ENCODE measurements at regions not wholly inside any gene's neighbourhood (a gene's known extent, or its start where the extent isn't known, plus 50 kb on each side); places are given as distances from the start of the nearest gene placed in this dataset.

GRCh38 chr18:3383381-3383915 lies 66.5 kb upstream of the TGIF1 start:
- Mint-ChIP-seq H3K27me3 (peaks cover 5% of the 10 kb centered on the region), H3K4me3 (no peak overlapping the region), H3K27ac (no peak overlapping the region), H3K9me3 (no peaks in the 10 kb centered on the region), H3K36me3 (ENCODE audit: low read depth) (no peaks in the 10 kb centered on the region), H3K4me1 (peaks cover 2% of the 10 kb centered on the region)
- intact Hi-C loops (cut with micrococcal nuclease) = no loop called here
- no peak for DNase-seq

GRCh38 chr18:3384664-3385563 lies 65.1 kb upstream of the TGIF1 start:
- peaks cover 5% of the 10 kb centered on the region for H3K27me3 Mint-ChIP-seq
- H3K9me3 Mint-ChIP-seq = no peaks in the 10 kb centered on the region
- H3K36me3 Mint-ChIP-seq (ENCODE audit: low read depth) = no peaks in the 10 kb centered on the region
- no peak overlapping the region for H3K27ac Mint-ChIP-seq
- DNase-seq = no peak
- intact Hi-C loops (cut with micrococcal nuclease) = no loop called here
- no peak overlapping the region for H3K4me3 Mint-ChIP-seq
- peaks cover 2% of the 10 kb centered on the region for H3K4me1 Mint-ChIP-seq

- Mint-ChIP-seq H3K4me3 (no peak overlapping the region), H3K27ac (no peak overlapping the region), H3K9me3 (peaks cover 15% of the 10 kb centered on the region), H3K36me3 (ENCODE audit: low read depth) (no peaks in the 10 kb centered on the region), H3K4me1 (no peaks in the 10 kb centered on the region), H3K27me3 (no peaks in the 10 kb centered on the region)
- intact Hi-C loops (cut with micrococcal nuclease) = no loop called here
- DNase-seq = no peak
Observed at GRCh38 chr18:3388323-3388722, 61.6 kb upstream of the TGIF1 start.

GRCh38 chr18:3388980-3389379 lies 61.0 kb upstream of the TGIF1 start:
- Mint-ChIP-seq H3K4me3 (no peak overlapping the region), H3K36me3 (ENCODE audit: low read depth) (no peaks in the 10 kb centered on the region), H3K9me3 (peaks cover 19% of the 10 kb centered on the region), H3K27ac (no peak overlapping the region), H3K27me3 (no peaks in the 10 kb centered on the region), H3K4me1 (no peaks in the 10 kb centered on the region)
- no peak for DNase-seq
- intact Hi-C loops (cut with micrococcal nuclease) = no loop called here

- peaks cover 25% of the 10 kb centered on the region for H3K9me3 Mint-ChIP-seq
- intact Hi-C loops (cut with micrococcal nuclease) = no loop called here
Observed at GRCh38 chr18:3389977-3390376, 60.0 kb upstream of the TGIF1 start.

GRCh38 chr18:3391704-3392466 lies 58.1 kb upstream of the TGIF1 start:
- intact Hi-C loops (cut with micrococcal nuclease) = no loop called here
- H3K27ac Mint-ChIP-seq = no peak overlapping the region
- H3K9me3 Mint-ChIP-seq = peaks cover 29% of the 10 kb centered on the region
- no peaks in the 10 kb centered on the region for H3K36me3 Mint-ChIP-seq (ENCODE audit: low read depth)
- no peaks in the 10 kb centered on the region for H3K4me1 Mint-ChIP-seq
- DNase-seq = no peak
- no peaks in the 10 kb centered on the region for H3K27me3 Mint-ChIP-seq
- H3K4me3 Mint-ChIP-seq = no peak overlapping the region

More at GRCh38 chr18:3389977-3390376, 60.0 kb upstream of the TGIF1 start:
- no peak for DNase-seq
- Mint-ChIP-seq H3K27ac (no peak overlapping the region), H3K36me3 (ENCODE audit: low read depth) (no peaks in the 10 kb centered on the region), H3K4me1 (no peaks in the 10 kb centered on the region), H3K4me3 (no peak overlapping the region), H3K27me3 (no peaks in the 10 kb centered on the region)

GRCh38 chr18:3392467-3392855 lies 57.5 kb upstream of the TGIF1 start:
- intact Hi-C loops (cut with micrococcal nuclease) = no loop called here
- Mint-ChIP-seq H3K9me3 (peaks cover 29% of the 10 kb centered on the region), H3K4me1 (no peaks in the 10 kb centered on the region), H3K4me3 (no peak overlapping the region), H3K27me3 (no peaks in the 10 kb centered on the region), H3K36me3 (ENCODE audit: low read depth) (no peaks in the 10 kb centered on the region), H3K27ac (no peak overlapping the region)
- no peak for DNase-seq

- Mint-ChIP-seq H3K9me3 (peaks cover 29% of the 10 kb centered on the region), H3K27me3 (no peaks in the 10 kb centered on the region), H3K4me1 (no peaks in the 10 kb centered on the region), H3K4me3 (no peak overlapping the region), H3K27ac (no peak overlapping the region), H3K36me3 (ENCODE audit: low read depth) (no peaks in the 10 kb centered on the region)
- no peak for DNase-seq
- intact Hi-C loops (cut with micrococcal nuclease) = no loop called here
Observed at GRCh38 chr18:3394648-3395047, 55.3 kb upstream of the TGIF1 start.

GRCh38 chr18:3395466-3395865 lies 54.5 kb upstream of the TGIF1 start:
- intact Hi-C loops (cut with micrococcal nuclease) = no loop called here
- H3K36me3 Mint-ChIP-seq (ENCODE audit: low read depth) = no peaks in the 10 kb centered on the region
- H3K4me3 Mint-ChIP-seq = no peak overlapping the region
- H3K4me1 Mint-ChIP-seq = no peaks in the 10 kb centered on the region
- H3K9me3 Mint-ChIP-seq = peaks cover 26% of the 10 kb centered on the region
- H3K27ac Mint-ChIP-seq = no peak overlapping the region
- no peak for DNase-seq
- no peaks in the 10 kb centered on the region for H3K27me3 Mint-ChIP-seq

- no peak overlapping the region for H3K4me3 Mint-ChIP-seq
- peaks cover 2% of the 10 kb centered on the region for H3K4me1 Mint-ChIP-seq
- intact Hi-C loops (cut with micrococcal nuclease) = no loop called here
- H3K27ac Mint-ChIP-seq = no peak overlapping the region
- peaks cover 20% of the 10 kb centered on the region for H3K9me3 Mint-ChIP-seq
- H3K27me3 Mint-ChIP-seq = no peaks in the 10 kb centered on the region
- no peaks in the 10 kb centered on the region for H3K36me3 Mint-ChIP-seq (ENCODE audit: low read depth)
- no peak for DNase-seq
Observed at GRCh38 chr18:3397031-3397750, 52.8 kb upstream of the TGIF1 start.

GRCh38 chr18:3397786-3398185 lies 52.2 kb upstream of the TGIF1 start:
- Mint-ChIP-seq H3K36me3 (ENCODE audit: low read depth) (no peaks in the 10 kb centered on the region), H3K9me3 (peaks cover 19% of the 10 kb centered on the region), H3K27me3 (no peaks in the 10 kb centered on the region), H3K4me1 (peaks cover 2% of the 10 kb centered on the region), H3K27ac (no peak overlapping the region), H3K4me3 (no peak overlapping the region)
- intact Hi-C loops (cut with micrococcal nuclease) = no loop called here
- no peak for DNase-seq
